Hepatocyte (in vitro differentiated cells): ENCODE measurements at regions not wholly inside any gene's neighbourhood (a gene's known extent, or its start where the extent isn't known, plus 50 kb on each side); places are given as distances from the start of the nearest gene placed in this dataset.

ENCODE experiments used
- DNase-seq: peaks from one replicate; pipeline ENCODE4 v3.0.0-alpha.2; 2016; ENCODE audit warnings: low spot score
- H2AFZ ChIP-seq: fragments of 200-600 bp; sonication (generic); 2 replicates; pipeline ENCODE4 v1.6.0; 2016; ENCODE audit warnings: antibody characterized with exemption, mild to moderate bottlenecking
- H3K27ac ChIP-seq: fragments of 200-600 bp; sonication (generic); 2 replicates; pipeline ENCODE4 v1.5.1; 2016; ENCODE audit warnings: mild to moderate bottlenecking
- H3K27me3 ChIP-seq: fragments of 200-600 bp; sonication (generic); 2 replicates; pipeline ENCODE4 v1.6.1; 2016
- H3K36me3 ChIP-seq: fragments of 200-600 bp; sonication (generic); replicated peaks from 2 replicates; pipeline ENCODE4 v1.5.1; 2016; ENCODE audit warnings: low read depth; ENCODE audit not compliant: insufficient read depth
- H3K4me1 ChIP-seq: fragments of 200-600 bp; sonication (generic); 2 replicates; pipeline ENCODE4 v1.5.1; 2016; ENCODE audit warnings: mild to moderate bottlenecking, moderate library complexity; ENCODE audit not compliant: insufficient read depth
- H3K4me2 ChIP-seq: fragments of 200-600 bp; sonication (generic); 2 replicates; pipeline ENCODE4 v1.6.0; 2016
- H3K4me3 ChIP-seq: fragments of 200-600 bp; sonication (generic); 2 replicates; pipeline ENCODE4 v1.5.1; 2016; ENCODE audit warnings: mild to moderate bottlenecking
- H3K79me2 ChIP-seq: fragments of 200-600 bp; sonication (generic); 2 replicates; pipeline ENCODE4 v1.6.0; 2017; ENCODE audit warnings: mild to moderate bottlenecking
- H3K9me2 ChIP-seq: fragments of 200-600 bp; sonication (generic); replicated peaks from 2 replicates; pipeline ENCODE4 v1.6.0; 2017; ENCODE audit warnings: mild to moderate bottlenecking; ENCODE audit not compliant: insufficient read depth
- H3K9me3 ChIP-seq: fragments of 200-600 bp; sonication (generic); 2 replicates; pipeline ENCODE4 v1.5.1; 2016; ENCODE audit warnings: low read depth, mild to moderate bottlenecking
- H4K20me1 ChIP-seq: fragments of 200-600 bp; sonication (generic); 2 replicates; pipeline ENCODE4 v1.6.0; 2016; ENCODE audit warnings: mild to moderate bottlenecking; ENCODE audit not compliant: insufficient read depth, poor library complexity, severe bottlenecking
- EZH2 ChIP-seq: fragments of 200-600 bp; sonication (generic); IDR thresholded peaks from 2 replicates; pipeline ENCODE4 v1.6.1; 2016; ENCODE audit warnings: antibody characterized with exemption, mild to moderate bottlenecking, borderline replicate concordance
- EZH2phosphoT487 ChIP-seq: fragments of 200-600 bp; sonication (generic); IDR thresholded peaks from one replicate; pipeline ENCODE4 v1.6.1; 2018; ENCODE audit warnings: antibody characterized with exemption, mild to moderate bottlenecking, low read depth, moderate library complexity; ENCODE audit not compliant: unreplicated experiment, severe bottlenecking
- WGBS: methylation state at CpG from one replicate; pipeline ENCODE4 v1.1.6; 2016; ENCODE audit warnings: low lambda C conversion rate; ENCODE audit errors: missing lambda C conversion rate; 5-methylcytosine and 5-hydroxymethylcytosine counted together
- TF ChIP-seq, protein P1 (sequence below): fragments of 200-600 bp; sonication (generic); IDR thresholded peaks from 2 replicates; pipeline ENCODE4 v1.5.1; 2016; ENCODE audit warnings: antibody characterized with exemption, mild to moderate bottlenecking; ENCODE audit not compliant: poor library complexity

DNA sequence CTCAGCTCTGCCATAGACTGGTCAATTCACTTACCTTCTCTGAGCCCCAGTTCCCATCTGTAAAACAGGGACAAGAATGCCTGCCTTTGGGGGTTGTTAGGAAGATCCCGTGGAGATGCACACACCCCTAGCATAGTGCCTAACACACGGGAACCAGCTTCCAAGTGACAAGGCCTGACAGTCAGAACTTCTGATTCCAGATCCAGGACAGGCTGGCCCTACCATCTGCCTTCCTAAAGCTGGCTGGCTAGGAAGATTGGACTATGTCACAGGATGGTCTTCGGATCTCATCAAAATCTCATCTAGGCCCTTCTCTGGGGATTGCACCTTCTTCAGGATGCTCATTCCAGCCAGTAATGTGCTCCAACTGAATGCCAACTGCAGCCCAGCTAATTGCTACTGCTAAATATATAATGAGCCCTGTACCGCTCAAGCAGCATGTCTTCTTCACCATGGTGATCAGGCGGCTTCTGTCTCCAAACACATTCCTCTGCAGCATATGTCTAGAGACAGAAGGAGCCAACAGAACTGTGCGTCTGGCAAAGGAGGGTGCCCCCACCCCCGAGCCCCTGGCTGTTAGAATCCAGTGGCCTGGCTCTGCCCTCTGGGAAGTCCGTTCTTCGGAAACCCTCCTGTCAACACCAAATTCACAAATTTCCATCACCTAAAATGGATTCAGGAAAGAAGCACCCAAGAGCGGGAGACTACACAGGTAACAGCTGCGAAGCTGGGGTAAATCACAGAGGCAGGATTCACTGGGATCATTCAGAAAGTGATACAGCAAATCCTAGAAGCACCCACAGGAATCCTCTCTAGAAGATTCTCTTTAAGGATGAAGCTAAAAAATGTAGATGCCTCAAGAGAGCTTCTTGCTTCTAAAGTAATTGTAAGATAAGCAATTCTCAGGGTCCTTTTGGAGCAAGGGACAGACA lies 142.1 kb upstream of the EEPD1 start:
- Histone ChIP-seq H4K20me1 (no peaks in the 10 kb centered on the region), H3K4me1 (no peaks in the 10 kb centered on the region), H3K27ac (no peak overlapping the region), H3K9me3 (no peaks in the 10 kb centered on the region), H3K4me2 (no peak overlapping the region), H2AFZ (no peak overlapping the region), H3K79me2 (no peaks in the 10 kb centered on the region), H3K9me2 (no peaks in the 10 kb centered on the region), H3K27me3 (no peaks in the 10 kb centered on the region), H3K4me3 (no peak overlapping the region), H3K36me3 (no peaks in the 10 kb centered on the region)
- 80% methylated on average over 11 of the region's 11 CpGs for WGBS
- DNase-seq, result no peak
- no peak for TF ChIP-seq EZH2
- TF ChIP-seq, protein P1, sequence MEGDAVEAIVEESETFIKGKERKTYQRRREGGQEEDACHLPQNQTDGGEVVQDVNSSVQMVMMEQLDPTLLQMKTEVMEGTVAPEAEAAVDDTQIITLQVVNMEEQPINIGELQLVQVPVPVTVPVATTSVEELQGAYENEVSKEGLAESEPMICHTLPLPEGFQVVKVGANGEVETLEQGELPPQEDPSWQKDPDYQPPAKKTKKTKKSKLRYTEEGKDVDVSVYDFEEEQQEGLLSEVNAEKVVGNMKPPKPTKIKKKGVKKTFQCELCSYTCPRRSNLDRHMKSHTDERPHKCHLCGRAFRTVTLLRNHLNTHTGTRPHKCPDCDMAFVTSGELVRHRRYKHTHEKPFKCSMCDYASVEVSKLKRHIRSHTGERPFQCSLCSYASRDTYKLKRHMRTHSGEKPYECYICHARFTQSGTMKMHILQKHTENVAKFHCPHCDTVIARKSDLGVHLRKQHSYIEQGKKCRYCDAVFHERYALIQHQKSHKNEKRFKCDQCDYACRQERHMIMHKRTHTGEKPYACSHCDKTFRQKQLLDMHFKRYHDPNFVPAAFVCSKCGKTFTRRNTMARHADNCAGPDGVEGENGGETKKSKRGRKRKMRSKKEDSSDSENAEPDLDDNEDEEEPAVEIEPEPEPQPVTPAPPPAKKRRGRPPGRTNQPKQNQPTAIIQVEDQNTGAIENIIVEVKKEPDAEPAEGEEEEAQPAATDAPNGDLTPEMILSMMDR, result no peak
- TF ChIP-seq EZH2phosphoT487, result no peak

DNA sequence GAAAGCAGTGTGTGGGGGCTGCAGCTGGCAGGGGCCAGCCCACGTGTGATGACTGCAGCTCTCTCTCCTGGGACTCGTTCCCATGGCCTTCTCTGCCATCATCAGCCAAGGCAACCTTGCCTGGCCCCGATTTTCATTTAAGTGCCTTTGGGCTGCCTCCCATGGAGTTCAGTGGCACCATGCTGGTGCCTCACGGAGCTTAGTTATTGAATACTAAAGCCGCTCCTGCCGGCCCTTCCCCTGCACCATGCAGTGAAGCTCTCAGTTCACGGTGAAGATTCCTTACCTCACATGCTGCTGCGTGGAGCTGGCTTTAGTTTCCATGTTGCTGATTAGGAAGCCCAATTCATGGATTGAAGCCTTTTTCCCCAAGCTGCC lies 141.5 kb upstream of the EEPD1 start:
- DNase-seq, result no peak
- Histone ChIP-seq H3K36me3 (no peaks in the 10 kb centered on the region), H3K4me3 (no peak overlapping the region), H4K20me1 (no peaks in the 10 kb centered on the region), H3K79me2 (no peaks in the 10 kb centered on the region), H2AFZ (no peak overlapping the region), H3K27ac (no peak overlapping the region), H3K27me3 (no peaks in the 10 kb centered on the region), H3K4me1 (no peaks in the 10 kb centered on the region), H3K4me2 (no peak overlapping the region), H3K9me2 (no peaks in the 10 kb centered on the region), H3K9me3 (no peaks in the 10 kb centered on the region)
- WGBS, result 46% methylated on average over 8 of the region's 8 CpGs
- TF ChIP-seq EZH2phosphoT487 (no peak), EZH2 (no peak)
- TF ChIP-seq, protein P1, result no peak

DNA sequence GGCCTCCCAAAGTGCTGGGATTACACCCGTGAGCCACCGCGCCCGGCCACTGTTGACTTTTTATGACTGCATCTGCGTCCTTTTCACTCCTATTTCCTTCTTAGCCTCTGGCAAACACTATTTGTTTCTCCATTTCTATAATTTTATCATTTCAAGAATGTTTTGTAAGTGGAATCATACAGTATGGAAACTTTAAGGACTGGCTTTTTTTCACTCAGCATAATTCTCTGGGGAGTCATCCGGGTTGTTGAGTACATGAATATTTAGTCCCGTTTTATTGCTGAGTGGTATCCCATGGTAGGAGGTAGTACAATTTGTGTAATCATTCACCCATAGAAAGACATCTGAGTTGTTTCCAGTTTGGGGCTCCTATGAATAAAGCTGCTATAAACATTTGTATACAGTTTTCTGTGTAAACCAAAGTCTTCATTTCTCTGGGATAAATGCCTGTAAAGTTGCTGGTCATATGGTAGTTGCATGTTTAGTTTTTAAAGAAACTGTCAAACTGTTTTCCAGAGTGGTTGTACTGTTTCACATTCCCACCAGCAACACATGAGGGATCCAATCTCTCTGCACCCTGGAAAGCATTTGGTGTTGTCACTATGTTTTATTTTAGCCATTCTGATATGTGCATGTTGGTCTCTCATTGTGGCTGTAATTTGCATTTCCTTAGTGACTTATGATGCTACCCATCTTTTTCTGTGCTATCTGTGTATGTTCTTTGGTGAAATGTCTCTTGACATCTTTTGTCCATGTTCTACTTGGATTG lies 139.6 kb upstream of the EEPD1 start:
- 74% methylated on average over 7 of the region's 7 CpGs for whole genome bisulfite sequencing
- no peak overlapping the region for H3K4me3 ChIP-seq
- no peaks in the 10 kb centered on the region for H3K9me3 ChIP-seq
- no peaks in the 10 kb centered on the region for H3K79me2 ChIP-seq
- H2AFZ ChIP-seq, result no peak overlapping the region
- DNase-seq, result no peak
- H3K27ac ChIP-seq, result no peak overlapping the region
- H3K4me1 ChIP-seq, result no peaks in the 10 kb centered on the region
- TF ChIP-seq, protein P1, result no peak
- H3K4me2 ChIP-seq, result no peak overlapping the region
- H4K20me1 ChIP-seq, result no peaks in the 10 kb centered on the region
- no peaks in the 10 kb centered on the region for H3K9me2 ChIP-seq
- H3K36me3 ChIP-seq, result no peaks in the 10 kb centered on the region
- H3K27me3 ChIP-seq, result no peaks in the 10 kb centered on the region
